OCI-LY7 (cell line): ENCODE measurements at regions not wholly inside any gene's neighbourhood (a gene's known extent, or its start where the extent isn't known, plus 50 kb on each side); places are given as distances from the start of the nearest gene placed in this dataset.

ENCODE experiments used
- BruUV-seq: library from RNA; stranded (reverse); fragments of 400-500 nt; replicated peaks from 2 replicates; lab custom pipeline; 2021; lab: Mats Ljungman, UMichigan
- CTCF ChIA-PET: fragments of 300-600 bp; sonication (Branson Sonifier 250); formaldehyde crosslinking; loops from one replicate; lab custom pipeline; 2022; ENCODE audit warnings: antibody characterized with exemption; ENCODE audit not compliant: unreplicated experiment; lab: Charles Lee
- POLR2A ChIA-PET: fragments of 300-600 bp; sonication (Branson Sonifier 250); formaldehyde crosslinking; loops from one replicate; lab custom pipeline; 2022; ENCODE audit warnings: antibody characterized with exemption; lab: Charles Lee
- DNase-seq: peaks from one replicate; pipeline ENCODE4 v3.0.0-alpha.2; 2015; ENCODE audit warnings: low spot score
- H2AFZ ChIP-seq: fragments of 200-600 bp; sonication (generic), shearing (Covaris generic); 2 replicates; pipeline ENCODE4 v1.6.1; 2014; ENCODE audit warnings: mild to moderate bottlenecking, antibody characterized with exemption, low read length, moderate library complexity
- H3K27ac ChIP-seq: fragments of 200-600 bp; sonication (generic); 2 replicates; pipeline ENCODE4 v1.5.1; 2014; ENCODE audit warnings: mixed run types, low read depth, mild to moderate bottlenecking, moderate library complexity, low read length, inconsistent platforms; ENCODE audit not compliant: poor library complexity, severe bottlenecking
- H3K36me3 ChIP-seq: fragments of 200-600 bp; sonication (generic); 2 replicates; pipeline ENCODE4 v1.6.1; 2014; ENCODE audit warnings: mild to moderate bottlenecking, antibody characterized with exemption, low read length, moderate library complexity, mixed read lengths; ENCODE audit not compliant: insufficient read depth
- H3K4me1 ChIP-seq: fragments of 200-600 bp; sonication (generic); 2 replicates; pipeline ENCODE4 v1.5.1; 2014; ENCODE audit warnings: mild to moderate bottlenecking, low read length; ENCODE audit not compliant: insufficient read depth, poor library complexity, severe bottlenecking
- H3K4me2 ChIP-seq: fragments of 200-600 bp; sonication (generic); 2 replicates; pipeline ENCODE4 v1.6.1; 2014; ENCODE audit warnings: mild to moderate bottlenecking, low read length
- H3K4me3 ChIP-seq: fragments of 200-600 bp; sonication (generic); 2 replicates; pipeline ENCODE4 v1.5.1; 2014; ENCODE audit warnings: mild to moderate bottlenecking, low read depth, low read length; ENCODE audit not compliant: poor library complexity, severe bottlenecking
- H3K79me2 ChIP-seq: fragments of 200-600 bp; sonication (generic); 2 replicates; pipeline ENCODE4 v1.6.1; 2016; ENCODE audit warnings: low read depth, mild to moderate bottlenecking, low read length, moderate library complexity, mixed read lengths; ENCODE audit not compliant: insufficient read depth
- H3K9me2 ChIP-seq: fragments of 200-600 bp; sonication (generic); 2 replicates; pipeline ENCODE4 v1.6.1; 2016; ENCODE audit warnings: mild to moderate bottlenecking, low read length, mixed read lengths; ENCODE audit not compliant: insufficient read depth
- H3K9me3 ChIP-seq: fragments of 200-600 bp; sonication (generic); 2 replicates; pipeline ENCODE4 v1.6.1; 2014; ENCODE audit warnings: mild to moderate bottlenecking, mixed run types, low read length, mixed read lengths
- H4K20me1 ChIP-seq: fragments of 200-600 bp; sonication (generic); 2 replicates; pipeline ENCODE4 v1.6.1; 2014; ENCODE audit warnings: mild to moderate bottlenecking, antibody characterized with exemption, low read length, moderate library complexity, mixed read lengths; ENCODE audit not compliant: insufficient read depth
- EZH2phosphoT487 ChIP-seq: fragments of 200-600 bp; sonication (generic); IDR thresholded peaks from 2 replicates; pipeline ENCODE4 v1.6.1; 2018; ENCODE audit warnings: low read depth, borderline replicate concordance, mild to moderate bottlenecking, mixed run types, antibody characterized with exemption, low read length, moderate library complexity, mixed read lengths
- intact Hi-C: fragments of 100-400 bp; cut with micrococcal nuclease; formaldehyde crosslinking; loops from one replicate; pipeline ENCODE4 v1.10.0; 2022; ENCODE audit not compliant: unreplicated experiment
- TF ChIP-seq, protein P1 (sequence below): fragments of 200-600 bp; sonication (generic); conservative IDR thresholded peaks from 2 replicates; pipeline ENCODE4 v1.5.1; 2014; ENCODE audit warnings: mild to moderate bottlenecking, antibody characterized with exemption, low read length, moderate library complexity, mixed read lengths

DNA sequence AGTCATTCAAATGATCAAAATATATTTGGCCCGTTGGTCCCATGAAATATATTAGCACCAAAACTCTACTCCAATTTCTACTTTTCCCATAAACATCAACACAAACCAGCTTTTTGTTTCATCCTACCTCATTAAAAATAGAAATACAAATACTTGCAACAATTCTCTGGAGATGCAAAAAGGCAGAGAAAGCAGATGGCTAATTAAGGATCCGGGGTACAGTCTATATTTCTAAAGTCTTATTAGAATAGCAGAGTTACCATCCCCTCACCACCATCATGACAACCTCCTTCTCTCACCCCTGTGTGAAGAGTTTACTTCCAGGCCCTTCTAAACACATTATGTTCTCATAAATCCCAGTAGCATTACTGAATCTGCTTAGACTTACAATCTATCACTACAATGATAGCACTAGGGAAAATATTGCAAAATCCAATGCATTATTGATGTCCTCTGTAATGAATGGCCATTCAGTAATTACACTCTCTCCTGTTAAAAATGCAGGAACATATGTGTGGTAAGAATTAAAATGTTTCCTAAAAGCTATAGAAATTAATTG, 133.8 kb downstream of the HHIPL2 start:
- Histone ChIP-seq H3K36me3 (no peaks in the 10 kb centered on the region), H3K4me2 (no peak overlapping the region), H2AFZ (no peak overlapping the region), H3K4me1 (no peaks in the 10 kb centered on the region), H3K27ac (no peak overlapping the region), H4K20me1 (no peaks in the 10 kb centered on the region), H3K4me3 (no peak overlapping the region), H3K9me3 (no peaks in the 10 kb centered on the region), H3K79me2 (no peaks in the 10 kb centered on the region), H3K9me2 (no peaks in the 10 kb centered on the region)
- POLR2A ChIA-PET, result no interaction called here
- no peak for DNase-seq
- intact Hi-C loops, result no loop called here
- TF ChIP-seq, protein P1, sequence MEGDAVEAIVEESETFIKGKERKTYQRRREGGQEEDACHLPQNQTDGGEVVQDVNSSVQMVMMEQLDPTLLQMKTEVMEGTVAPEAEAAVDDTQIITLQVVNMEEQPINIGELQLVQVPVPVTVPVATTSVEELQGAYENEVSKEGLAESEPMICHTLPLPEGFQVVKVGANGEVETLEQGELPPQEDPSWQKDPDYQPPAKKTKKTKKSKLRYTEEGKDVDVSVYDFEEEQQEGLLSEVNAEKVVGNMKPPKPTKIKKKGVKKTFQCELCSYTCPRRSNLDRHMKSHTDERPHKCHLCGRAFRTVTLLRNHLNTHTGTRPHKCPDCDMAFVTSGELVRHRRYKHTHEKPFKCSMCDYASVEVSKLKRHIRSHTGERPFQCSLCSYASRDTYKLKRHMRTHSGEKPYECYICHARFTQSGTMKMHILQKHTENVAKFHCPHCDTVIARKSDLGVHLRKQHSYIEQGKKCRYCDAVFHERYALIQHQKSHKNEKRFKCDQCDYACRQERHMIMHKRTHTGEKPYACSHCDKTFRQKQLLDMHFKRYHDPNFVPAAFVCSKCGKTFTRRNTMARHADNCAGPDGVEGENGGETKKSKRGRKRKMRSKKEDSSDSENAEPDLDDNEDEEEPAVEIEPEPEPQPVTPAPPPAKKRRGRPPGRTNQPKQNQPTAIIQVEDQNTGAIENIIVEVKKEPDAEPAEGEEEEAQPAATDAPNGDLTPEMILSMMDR, result no peak
- TF ChIP-seq EZH2phosphoT487, result no peak
- no TSS peak for BruUV-seq
- CTCF ChIA-PET, result no interaction called here

DNA sequence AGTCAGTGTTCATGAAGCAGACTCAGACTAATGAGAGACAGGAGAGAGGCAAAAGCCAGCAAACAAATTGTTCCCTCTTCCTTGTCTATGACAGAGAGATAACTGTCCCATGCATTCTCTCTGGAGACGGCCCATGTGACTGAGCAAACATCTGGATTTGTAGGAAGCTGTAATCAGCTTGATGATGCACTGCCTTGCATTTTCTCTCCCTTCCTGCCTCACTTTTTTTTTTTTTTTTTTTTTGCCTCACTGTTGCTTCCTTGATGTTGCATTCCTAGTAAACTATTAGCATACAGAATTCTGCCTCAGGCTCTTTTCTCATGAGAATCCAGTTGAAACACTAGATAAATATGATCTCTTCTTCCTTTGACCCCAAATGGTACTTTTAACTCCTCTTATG, 134.5 kb downstream of the HHIPL2 start:
- BruUV-seq, result no TSS peak
- CTCF ChIA-PET, result no interaction called here

GRCh38 chr1:222404710-222405109, 143.2 kb downstream of the HHIPL2 start:
- Histone ChIP-seq H3K9me2 (no peaks in the 10 kb centered on the region), H3K9me3 (no peaks in the 10 kb centered on the region), H2AFZ (no peak overlapping the region), H3K4me2 (no peak overlapping the region), H3K4me3 (no peak overlapping the region), H3K27ac (no peak overlapping the region), H3K4me1 (no peaks in the 10 kb centered on the region), H4K20me1 (no peaks in the 10 kb centered on the region), H3K36me3 (no peaks in the 10 kb centered on the region), H3K79me2 (no peaks in the 10 kb centered on the region)
- BruUV-seq, result no TSS peak
- no peak for DNase-seq
- intact Hi-C loops, result no loop called here
- no peak for TF ChIP-seq EZH2phosphoT487
- TF ChIP-seq, protein P1, result no peak
- ChIA-PET POLR2A (no interaction called here), CTCF (no interaction called here)

More for the DNA sequence above, 134.5 kb downstream of the HHIPL2 start:
- Histone ChIP-seq H3K4me3 (no peak overlapping the region), H3K36me3 (no peaks in the 10 kb centered on the region), H3K79me2 (no peaks in the 10 kb centered on the region), H3K4me2 (no peak overlapping the region), H3K4me1 (no peaks in the 10 kb centered on the region), H3K27ac (no peak overlapping the region), H2AFZ (no peak overlapping the region), H4K20me1 (no peaks in the 10 kb centered on the region), H3K9me2 (no peaks in the 10 kb centered on the region), H3K9me3 (no peaks in the 10 kb centered on the region)
- POLR2A ChIA-PET, result no interaction called here
- intact Hi-C loops, result no loop called here
- no peak for TF ChIP-seq EZH2phosphoT487
- TF ChIP-seq, protein P1, result no peak
- DNase-seq, result no peak
